ENCODE measurements at regions not wholly inside any gene's neighbourhood (a gene's known extent, or its start where the extent isn't known, plus 50 kb on each side); places are given as distances from the start of the nearest gene placed in this dataset.

DNA sequence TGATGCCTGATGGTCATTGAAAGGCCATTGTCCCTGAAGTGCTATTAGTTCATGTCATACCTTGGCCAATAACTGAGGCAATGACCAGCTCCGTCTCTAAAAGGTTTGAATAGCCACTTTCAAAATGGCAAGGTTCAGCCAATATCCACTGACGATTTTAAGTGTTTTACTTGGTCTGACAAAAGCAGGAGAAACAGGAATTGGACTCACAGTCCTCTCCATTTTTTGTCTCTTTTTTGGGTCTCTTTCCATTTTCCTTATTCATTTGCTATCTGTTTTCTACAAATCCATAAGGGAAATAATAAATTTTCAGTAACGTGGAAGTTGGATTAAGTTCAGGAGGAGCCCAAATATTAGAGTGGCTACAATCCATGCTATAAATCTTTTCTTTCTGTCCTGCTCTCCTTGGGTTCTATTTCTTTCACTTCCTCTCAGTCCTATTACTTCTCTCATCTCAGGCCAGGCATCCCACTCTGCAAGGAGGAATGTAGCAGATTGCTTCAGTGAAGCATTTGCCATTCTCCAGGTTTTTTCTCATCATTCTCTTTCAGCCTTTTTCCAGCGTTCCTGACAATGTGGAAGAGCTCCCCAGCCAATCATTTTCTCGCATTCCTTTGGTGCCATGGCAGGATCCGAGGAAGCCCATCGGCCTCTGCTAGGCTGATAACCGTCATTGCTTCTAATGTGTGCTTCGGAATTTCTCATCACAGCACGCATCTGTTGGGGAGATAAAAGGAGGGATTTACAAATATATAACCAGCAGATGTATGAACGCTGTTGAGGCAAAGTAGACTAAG is 414.5 kb downstream of the ADGRL2 start:
- ChIA-PET CTCF (no interaction called here), POLR2A (ENCODE audit: unreplicated experiment) (no interaction called here)
- dilution Hi-C loops (cut with HindIII; ENCODE audit: low sequenced_read_pairs, unreplicated experiment) (no loop called here), intact Hi-C loops (cut with micrococcal nuclease) (no loop called here), in situ Hi-C loops (cut with MboI; ENCODE audit: low sequenced_read_pairs) (no loop called here)
- no peak overlapping the region for H3K56ac ChIP-seq (ENCODE audit: extremely low read depth, insufficient read depth, low read length)
- peaks cover 2% of the 10 kb centered on the region; the same call in 1 of the 2 replicates for H3K9me3 ChIP-seq (ENCODE audit: control insufficient read depth, insufficient read depth, low read length)
- TF ChIP-seq, protein P1, sequence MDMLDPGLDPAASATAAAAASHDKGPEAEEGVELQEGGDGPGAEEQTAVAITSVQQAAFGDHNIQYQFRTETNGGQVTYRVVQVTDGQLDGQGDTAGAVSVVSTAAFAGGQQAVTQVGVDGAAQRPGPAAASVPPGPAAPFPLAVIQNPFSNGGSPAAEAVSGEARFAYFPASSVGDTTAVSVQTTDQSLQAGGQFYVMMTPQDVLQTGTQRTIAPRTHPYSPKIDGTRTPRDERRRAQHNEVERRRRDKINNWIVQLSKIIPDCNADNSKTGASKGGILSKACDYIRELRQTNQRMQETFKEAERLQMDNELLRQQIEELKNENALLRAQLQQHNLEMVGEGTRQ (IDR thresholded peaks at IDR 0.05; ENCODE audit: low read depth, low read length): no peak
- TF ChIP-seq RFX5 (IDR thresholded peaks at IDR 0.05; ENCODE audit: low read depth, low read length) (no peak), POLR2A (IDR thresholded peaks at IDR 0.05; ENCODE audit: low read depth, low read length) (no peak), SMC3 (IDR thresholded peaks at IDR 0.05; ENCODE audit: low read depth, low read length) (no peak), MXI1 (IDR thresholded peaks at IDR 0.05; ENCODE audit: borderline replicate concordance, low read depth, low read length) (no peak), MAZ (IDR thresholded peaks at IDR 0.05; ENCODE audit: borderline replicate concordance, low read depth, low read length) (no peak), NFE2L2 (IDR thresholded peaks at IDR 0.05; ENCODE audit: low read depth, low read length) (no peak), RAD21 (IDR thresholded peaks at IDR 0.05; ENCODE audit: low read length) (no peak), CEBPB (IDR thresholded peaks at IDR 0.05; ENCODE audit: low read depth, low read length) (no peak), CTCF (conservative IDR thresholded peaks at IDR 0.05; ENCODE audit: low read depth, low read length) (no peak), BHLHE40 (IDR thresholded peaks at IDR 0.05; ENCODE audit: low read depth, low read length) (no peak), MAFK (IDR thresholded peaks at IDR 0.05; ENCODE audit: low read depth, low read length) (no peak), FOS (IDR thresholded peaks at IDR 0.05; ENCODE audit: low read depth, low read length) (no peak), RCOR1 (IDR thresholded peaks at IDR 0.05; ENCODE audit: insufficient replicate concordance, low read length) (no peak), CHD1 (IDR thresholded peaks at IDR 0.05; ENCODE audit: low read depth, low read length) (no peak)
- TF ChIP-seq, protein P2, sequence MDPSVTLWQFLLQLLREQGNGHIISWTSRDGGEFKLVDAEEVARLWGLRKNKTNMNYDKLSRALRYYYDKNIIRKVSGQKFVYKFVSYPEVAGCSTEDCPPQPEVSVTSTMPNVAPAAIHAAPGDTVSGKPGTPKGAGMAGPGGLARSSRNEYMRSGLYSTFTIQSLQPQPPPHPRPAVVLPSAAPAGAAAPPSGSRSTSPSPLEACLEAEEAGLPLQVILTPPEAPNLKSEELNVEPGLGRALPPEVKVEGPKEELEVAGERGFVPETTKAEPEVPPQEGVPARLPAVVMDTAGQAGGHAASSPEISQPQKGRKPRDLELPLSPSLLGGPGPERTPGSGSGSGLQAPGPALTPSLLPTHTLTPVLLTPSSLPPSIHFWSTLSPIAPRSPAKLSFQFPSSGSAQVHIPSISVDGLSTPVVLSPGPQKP (IDR thresholded peaks at IDR 0.05; ENCODE audit: borderline replicate concordance, low read depth, low read length): no peak
- no peak overlapping the region for H2BK120ac ChIP-seq (ENCODE audit: low read depth, low read length)
- 40% methylated on average over 1 of the region's 11 CpGs; no CpG with 5 or more reads in 1 of the 2 experiments for WGBS, 2 experiments (ENCODE audit: extremely low coverage in 2 of 2, insufficient read length in 1 of 2)
- H3K9ac ChIP-seq (ENCODE audit: low read depth, low read length): no peak overlapping the region
- H4K20me1 ChIP-seq (ENCODE audit: insufficient read depth, low read length): no peaks in the 10 kb centered on the region
- H3K36me3 ChIP-seq (ENCODE audit: control insufficient read depth, insufficient read depth, low read length): no peaks in the 10 kb centered on the region
- BruUV-seq (replicated peaks): no TSS peak
- H3K4ac ChIP-seq (ENCODE audit: low read depth, low read length): no peak overlapping the region
- H3K4me3 ChIP-seq (ENCODE audit: insufficient read depth, low read depth, low read length): no peak overlapping the region
- no peak overlapping the region for H3K18ac ChIP-seq (ENCODE audit: low read depth, low read length)
- H3K27ac ChIP-seq (ENCODE audit: insufficient read depth, low read length): no peak overlapping the region
- H2AK9ac ChIP-seq (replicated peaks; ENCODE audit: low read depth, low read length, poor library complexity): no peak overlapping the region
- H3K4me1 ChIP-seq (ENCODE audit: control insufficient read depth, insufficient read depth, low read length): no peaks in the 10 kb centered on the region
- H3K9me1 ChIP-seq (ENCODE audit: insufficient read depth, low read length): no peaks in the 10 kb centered on the region
- H2AK5ac ChIP-seq (ENCODE audit: low read depth, low read length): no peak overlapping the region
- DNase-seq: no peak
- H2BK20ac ChIP-seq (ENCODE audit: low read depth, low read length): no peak overlapping the region
- no peaks in the 10 kb centered on the region for H3K79me1 ChIP-seq (ENCODE audit: low read depth in 1 of 2, low read length in 2 of 2)
- H4K5ac ChIP-seq (ENCODE audit: low read depth, low read length): no peak overlapping the region
- no peaks in the 10 kb centered on the region for H3K27me3 ChIP-seq (ENCODE audit: control insufficient read depth, insufficient read depth, low read length)
- no peak overlapping the region for H3K23ac ChIP-seq (ENCODE audit: low read depth, low read length)
- H2BK5ac ChIP-seq (ENCODE audit: low read depth, low read length, poor library complexity, severe bottlenecking): no peak overlapping the region
- no peak overlapping the region for H3K14ac ChIP-seq (replicated peaks; ENCODE audit: low read depth, low read length)
- H2BK15ac ChIP-seq (ENCODE audit: low read depth, low read length): no peak overlapping the region
- H4K91ac ChIP-seq (ENCODE audit: insufficient read depth, low read depth, low read length): no peak overlapping the region
- H4K8ac ChIP-seq (ENCODE audit: low read depth in 2 of 2, low read length in 2 of 2): no peak overlapping the region
- no peak overlapping the region for H2AFZ ChIP-seq (replicated peaks; ENCODE audit: low read length, poor library complexity)
- ATAC-seq (ENCODE audit: low read depth): no peak
- no peak overlapping the region for H3K4me2 ChIP-seq (ENCODE audit: low read depth, low read length)
